GM23338 (cell line): ENCODE measurements at regions not wholly inside any gene's neighbourhood (a gene's known extent, or its start where the extent isn't known, plus 50 kb on each side); places are given as distances from the start of the nearest gene placed in this dataset.

Experiments
- ATAC-seq: fragments of 200-7000 bp; cut with Tn5 transposase; 3 replicates; pipeline ENCODE4 v1.9.1; 2020
- DNase-seq: peaks from one replicate; pipeline ENCODE4 v3.0.0-alpha.2; 2015; ENCODE audit warnings: low spot score
- H2AFZ ChIP-seq: fragments of 200-600 bp; sonication (generic); 2 replicates; pipeline ENCODE4 v1.8.0; 2016; ENCODE audit warnings: antibody characterized with exemption, mild to moderate bottlenecking, moderate library complexity
- H3F3A ChIP-seq: fragments of 200-600 bp; sonication (generic); replicated peaks from 2 replicates; pipeline ENCODE4 v1.8.0; 2017; ENCODE audit warnings: antibody characterized with exemption, mixed run types, low read depth
- H3K27ac ChIP-seq: fragments of 200-600 bp; sonication (generic); 2 replicates; pipeline ENCODE4 v1.6.1; 2016; ENCODE audit warnings: low read depth
- H3K27me3 ChIP-seq: fragments of 200-600 bp; sonication (generic); 2 replicates; pipeline ENCODE4 v1.8.0; 2016; ENCODE audit warnings: mild to moderate bottlenecking, mixed run types, moderate library complexity; ENCODE audit not compliant: insufficient read depth
- H3K36me3 ChIP-seq: fragments of 200-600 bp; sonication (generic); 2 replicates; pipeline ENCODE4 v1.8.0; 2016; ENCODE audit warnings: mild to moderate bottlenecking; ENCODE audit not compliant: insufficient read depth
- H3K4me1 ChIP-seq: fragments of 200-600 bp; sonication (generic); 2 replicates; pipeline ENCODE4 v1.8.0; 2016; ENCODE audit warnings: mild to moderate bottlenecking, moderate library complexity; ENCODE audit not compliant: insufficient read depth
- H3K4me2 ChIP-seq: fragments of 200-600 bp; sonication (generic); 2 replicates; pipeline ENCODE4 v1.7.1; 2017; ENCODE audit warnings: mixed run types
- H3K4me3 ChIP-seq: fragments of 200-600 bp; sonication (generic); 2 replicates; pipeline ENCODE4 v1.6.1; 2016; ENCODE audit warnings: mixed run types
- H3K79me2 ChIP-seq: fragments of 200-600 bp; sonication (generic); replicated peaks from 2 replicates; pipeline ENCODE4 v1.8.0; 2017; ENCODE audit warnings: mild to moderate bottlenecking; ENCODE audit not compliant: insufficient read depth
- H3K9me2 ChIP-seq: fragments of 200-600 bp; sonication (generic); 2 replicates; pipeline ENCODE4 v1.8.0; 2017; ENCODE audit not compliant: insufficient read depth
- H4K20me1 ChIP-seq: fragments of 200-600 bp; sonication (generic); replicated peaks from 2 replicates; pipeline ENCODE4 v1.8.0; 2017; ENCODE audit warnings: mild to moderate bottlenecking; ENCODE audit not compliant: insufficient read depth
- H3K27ac Mint-ChIP-seq: 2 replicates; pipeline ENCODE4 v1.8.0; 2020; ENCODE audit warnings: inconsistent platforms, mild to moderate bottlenecking, moderate library complexity, mixed read lengths
- H3K27me3 Mint-ChIP-seq: 3 replicates; pipeline ENCODE4 v1.8.0; 2022; ENCODE audit warnings: low read depth, mild to moderate bottlenecking, moderate library complexity, mixed read lengths, inconsistent platforms; ENCODE audit not compliant: insufficient read depth, poor library complexity
- H3K36me3 Mint-ChIP-seq: 3 replicates; pipeline ENCODE4 v1.8.0; 2021; ENCODE audit warnings: low read depth, mild to moderate bottlenecking, inconsistent platforms, moderate library complexity, mixed read lengths
- H3K4me1 Mint-ChIP-seq: 3 replicates; pipeline ENCODE4 v1.8.0; 2020; ENCODE audit warnings: mild to moderate bottlenecking, inconsistent platforms, mixed read lengths
- H3K4me3 Mint-ChIP-seq: 3 replicates; pipeline ENCODE4 v1.8.0; 2021; ENCODE audit warnings: moderate library complexity, mild to moderate bottlenecking, inconsistent platforms, mixed read lengths
- H3K9me3 Mint-ChIP-seq: 3 replicates; pipeline ENCODE4 v1.8.0; 2020; ENCODE audit warnings: moderate library complexity, mild to moderate bottlenecking, inconsistent platforms, mixed read lengths
- CREB1 ChIP-seq: fragments of 250-450 bp; sonication (Bioruptor Pico); IDR thresholded peaks from 2 replicates; pipeline ENCODE4 v1.5.0; 2020; ENCODE audit warnings: low read depth, mild to moderate bottlenecking, moderate library complexity
- CTCF ChIP-seq, 2 experiments: fragments of 200-600 bp in 1 of 2; sonication (generic) in 1 of 2; conservative IDR thresholded peaks; 2 replicates each; pipeline versions ENCODE4 v1.5.1 to v1.6.1; 2016 to 2017; ENCODE audit warnings: antibody characterized with exemption in 2 of 2, low read depth in 2 of 2, mild to moderate bottlenecking in 2 of 2, moderate library complexity in 1 of 2
- ETS1 ChIP-seq: IDR thresholded peaks from 2 replicates; pipeline ENCODE4 v1.6.1; 2016; ENCODE audit warnings: antibody characterized with exemption
- EZH2 ChIP-seq: fragments of 200-600 bp; sonication (generic); IDR thresholded peaks from one replicate; pipeline ENCODE4 v1.8.0; 2017; ENCODE audit warnings: antibody characterized with exemption, mild to moderate bottlenecking, low read depth; ENCODE audit not compliant: unreplicated experiment
- EZH2phosphoT487 ChIP-seq: fragments of 200-600 bp; sonication (generic); IDR thresholded peaks from one replicate; pipeline ENCODE4 v1.8.1; 2018; ENCODE audit warnings: antibody characterized with exemption; ENCODE audit not compliant: unreplicated experiment
- JUNB ChIP-seq: IDR thresholded peaks from one replicate; pipeline ENCODE4 v1.6.1; 2016; ENCODE audit warnings: antibody characterized with exemption; ENCODE audit not compliant: unreplicated experiment
- NANOG ChIP-seq: IDR thresholded peaks from 2 replicates; pipeline ENCODE4 v1.6.1; 2016; ENCODE audit warnings: antibody characterized with exemption, borderline replicate concordance
- POLR2AphosphoS5 ChIP-seq: IDR thresholded peaks from 2 replicates; pipeline ENCODE4 v1.6.1; 2016; ENCODE audit warnings: antibody characterized with exemption, low read depth
- REST ChIP-seq: IDR thresholded peaks from one replicate; pipeline ENCODE4 v1.6.1; 2018; ENCODE audit warnings: antibody characterized with exemption; ENCODE audit not compliant: unreplicated experiment
- STAT1 ChIP-seq: IDR thresholded peaks from one replicate; pipeline ENCODE4 v1.6.1; 2016; ENCODE audit warnings: antibody characterized with exemption; ENCODE audit not compliant: unreplicated experiment
- ZNF114 ChIP-seq: fragments of 250-450 bp; sonication (Bioruptor Pico); IDR thresholded peaks from 2 replicates; pipeline ENCODE4 v1.5.0; 2020; ENCODE audit warnings: mild to moderate bottlenecking, moderate library complexity

- Mint-ChIP-seq H3K27ac (no peak overlapping the region), H3K36me3 (no peaks in the 10 kb centered on the region; the same call in 2 of the 3 replicates), H3K27me3 (no peaks in the 10 kb centered on the region), H3K4me3 (no peak overlapping the region), H3K4me1 (peaks cover 11% of the 10 kb centered on the region), H3K9me3 (no peaks in the 10 kb centered on the region)
- H3K79me2 ChIP-seq: no peaks in the 10 kb centered on the region
- no peak overlapping the region for H3K4me2 ChIP-seq
- no peaks in the 10 kb centered on the region for H3K9me2 ChIP-seq
- H3K36me3 ChIP-seq: no peaks in the 10 kb centered on the region
- no peaks in the 10 kb centered on the region for H3F3A ChIP-seq
- H3K4me3 ChIP-seq: no peak overlapping the region
- peaks cover 10% of the 10 kb centered on the region; the same call in 1 of the 2 replicates for H3K4me1 ChIP-seq
- ATAC-seq (no peak), DNase-seq (no peak)
- H3K27me3 ChIP-seq: no peaks in the 10 kb centered on the region
- no peaks in the 10 kb centered on the region for H4K20me1 ChIP-seq
- no peak overlapping the region for H2AFZ ChIP-seq
- no peak overlapping the region for H3K27ac ChIP-seq
- TF ChIP-seq EZH2phosphoT487 (no peak), CREB1 (CRISPR knock-in tag) (no peak), EZH2 (no peak), POLR2AphosphoS5 (no peak), CTCF (conservative IDR thresholded peaks at IDR 0.05; ENCODE audit: low read depth in 2 of 2) (no peak), NANOG (no peak)
Measured at GRCh38 chr12:58174316-58174715, 232.9 kb downstream of the ATP23 start.

- Histone ChIP-seq H3K4me3 (no peak overlapping the region), H4K20me1 (no peaks in the 10 kb centered on the region), H3K9me2 (no peaks in the 10 kb centered on the region), H3K79me2 (no peaks in the 10 kb centered on the region), H3K4me1 (no peaks in the 10 kb centered on the region), H3K36me3 (no peaks in the 10 kb centered on the region), H3K27ac (no peak overlapping the region), H3K4me2 (no peak overlapping the region), H2AFZ (no peak overlapping the region), H3K27me3 (no peaks in the 10 kb centered on the region), H3F3A (no peaks in the 10 kb centered on the region)
- H3K27me3 Mint-ChIP-seq: peaks cover 3% of the 10 kb centered on the region
- peak; percentile 88 for DNase-seq
- H3K4me1 Mint-ChIP-seq: peaks cover 8% of the 10 kb centered on the region; the same call in 2 of the 3 replicates
- H3K4me3 Mint-ChIP-seq: no peak overlapping the region
- peak; percentile 98 for ATAC-seq
- H3K36me3 Mint-ChIP-seq: no peaks in the 10 kb centered on the region; the same call in 2 of the 3 replicates
- H3K9me3 Mint-ChIP-seq: no peaks in the 10 kb centered on the region
- H3K27ac Mint-ChIP-seq: no peak overlapping the region
- TF ChIP-seq CTCF (conservative IDR thresholded peaks at IDR 0.05; ENCODE audit: low read depth in 2 of 2) (peak; percentile 66 to 77), ZNF114 (CRISPR knock-in tag) (no peak), POLR2AphosphoS5 (no peak), EZH2phosphoT487 (no peak), JUNB (no peak), REST (no peak), EZH2 (no peak), STAT1 (no peak), ETS1 (no peak), NANOG (no peak), CREB1 (CRISPR knock-in tag) (peak; percentile 19; the same call in 1 of the 2 replicates)
Measured at GRCh38 chr12:58176296-58176869, 235.0 kb downstream of the ATP23 start.
